ENCODE measurements at regions not wholly inside any gene's neighbourhood (a gene's known extent, or its start where the extent isn't known, plus 50 kb on each side); places are given as distances from the start of the nearest gene placed in this dataset.

GRCh38 chr1:229828461-229828860 lies 202.4 kb downstream of the URB2 start:
- TF ChIP-seq CTCF (IDR thresholded peaks at IDR 0.05) (no peak), POLR2A (IDR thresholded peaks at IDR 0.05) (no peak)
